22Rv1 (cell line): ENCODE measurements at regions not wholly inside any gene's neighbourhood (a gene's known extent, or its start where the extent isn't known, plus 50 kb on each side); places are given as distances from the start of the nearest gene placed in this dataset.

Experiments used
- ZFX ChIP-seq: fragments of 450-650 bp; IDR thresholded peaks from 2 replicates; pipeline ENCODE4 v1.6.1; 2017; ENCODE audit warnings: antibody characterized with exemption, borderline replicate concordance
- TF ChIP-seq, protein P1 (sequence below): fragments of 450-650 bp; IDR thresholded peaks from 2 replicates; pipeline ENCODE4 v1.5.1; 2017; ENCODE audit warnings: mild to moderate bottlenecking

- TF ChIP-seq, protein P1, sequence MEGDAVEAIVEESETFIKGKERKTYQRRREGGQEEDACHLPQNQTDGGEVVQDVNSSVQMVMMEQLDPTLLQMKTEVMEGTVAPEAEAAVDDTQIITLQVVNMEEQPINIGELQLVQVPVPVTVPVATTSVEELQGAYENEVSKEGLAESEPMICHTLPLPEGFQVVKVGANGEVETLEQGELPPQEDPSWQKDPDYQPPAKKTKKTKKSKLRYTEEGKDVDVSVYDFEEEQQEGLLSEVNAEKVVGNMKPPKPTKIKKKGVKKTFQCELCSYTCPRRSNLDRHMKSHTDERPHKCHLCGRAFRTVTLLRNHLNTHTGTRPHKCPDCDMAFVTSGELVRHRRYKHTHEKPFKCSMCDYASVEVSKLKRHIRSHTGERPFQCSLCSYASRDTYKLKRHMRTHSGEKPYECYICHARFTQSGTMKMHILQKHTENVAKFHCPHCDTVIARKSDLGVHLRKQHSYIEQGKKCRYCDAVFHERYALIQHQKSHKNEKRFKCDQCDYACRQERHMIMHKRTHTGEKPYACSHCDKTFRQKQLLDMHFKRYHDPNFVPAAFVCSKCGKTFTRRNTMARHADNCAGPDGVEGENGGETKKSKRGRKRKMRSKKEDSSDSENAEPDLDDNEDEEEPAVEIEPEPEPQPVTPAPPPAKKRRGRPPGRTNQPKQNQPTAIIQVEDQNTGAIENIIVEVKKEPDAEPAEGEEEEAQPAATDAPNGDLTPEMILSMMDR: no peak
- no peak for TF ChIP-seq ZFX
Measured at GRCh38 chrY:15441878-15442277, 917.5 kb downstream of the NLGN4Y start.
